HG03159 (cell line): ENCODE measurements at regions not wholly inside any gene's neighbourhood (a gene's known extent, or its start where the extent isn't known, plus 50 kb on each side); places are given as distances from the start of the nearest gene placed in this dataset.

Experiments
- ATAC-seq: cut with Tn5 transposase; IDR thresholded peaks from one replicate; pipeline ENCODE4 v1.9.1; 2021; ENCODE audit warnings: mild to moderate bottlenecking, moderate library complexity; ENCODE audit not compliant: unreplicated experiment

GRCh38 chr6:43877036-43877435, 107.0 kb downstream of the VEGFA start:
- ATAC-seq: no peak

- no peak for ATAC-seq
Observed at GRCh38 chr6:43876602-43877001, 106.6 kb downstream of the VEGFA start.

- no peak for ATAC-seq
Observed at GRCh38 chr6:43875849-43876572, 106.0 kb downstream of the VEGFA start.

GRCh38 chr6:43874814-43875590, 105.0 kb downstream of the VEGFA start:
- no peak for ATAC-seq

- no peak for ATAC-seq
Observed at GRCh38 chr6:43873806-43874714, 104.0 kb downstream of the VEGFA start.

- no peak for ATAC-seq
Observed at GRCh38 chr6:43871933-43872332, 101.9 kb downstream of the VEGFA start.

- no peak for ATAC-seq
Observed at GRCh38 chr6:43871284-43871683, 101.3 kb downstream of the VEGFA start.

GRCh38 chr6:43870660-43871061, 100.7 kb downstream of the VEGFA start:
- no peak for ATAC-seq

- no peak for ATAC-seq
Observed at GRCh38 chr6:43869792-43870659, 100.0 kb downstream of the VEGFA start.

GRCh38 chr6:43869079-43869710, 99.2 kb downstream of the VEGFA start:
- no peak for ATAC-seq

GRCh38 chr6:43868467-43868866, 98.5 kb downstream of the VEGFA start:
- no peak for ATAC-seq

- ATAC-seq: no peak
Observed at GRCh38 chr6:43867996-43868395, 98.0 kb downstream of the VEGFA start.

GRCh38 chr6:43867246-43867645, 97.2 kb downstream of the VEGFA start:
- ATAC-seq: no peak

- ATAC-seq: no peak
Observed at GRCh38 chr6:43865932-43866645, 96.1 kb downstream of the VEGFA start.

GRCh38 chr6:43865086-43865485, 95.1 kb downstream of the VEGFA start:
- no peak for ATAC-seq

GRCh38 chr6:43862925-43863324, 92.9 kb downstream of the VEGFA start:
- no peak for ATAC-seq

GRCh38 chr6:43861212-43861894, 91.3 kb downstream of the VEGFA start:
- no peak for ATAC-seq

GRCh38 chr6:43860285-43860684, 90.3 kb downstream of the VEGFA start:
- no peak for ATAC-seq

GRCh38 chr6:43859213-43859612, 89.2 kb downstream of the VEGFA start:
- no peak for ATAC-seq
